ENCODE measurements at regions not wholly inside any gene's neighbourhood (a gene's known extent, or its start where the extent isn't known, plus 50 kb on each side); places are given as distances from the start of the nearest gene placed in this dataset.

DNA sequence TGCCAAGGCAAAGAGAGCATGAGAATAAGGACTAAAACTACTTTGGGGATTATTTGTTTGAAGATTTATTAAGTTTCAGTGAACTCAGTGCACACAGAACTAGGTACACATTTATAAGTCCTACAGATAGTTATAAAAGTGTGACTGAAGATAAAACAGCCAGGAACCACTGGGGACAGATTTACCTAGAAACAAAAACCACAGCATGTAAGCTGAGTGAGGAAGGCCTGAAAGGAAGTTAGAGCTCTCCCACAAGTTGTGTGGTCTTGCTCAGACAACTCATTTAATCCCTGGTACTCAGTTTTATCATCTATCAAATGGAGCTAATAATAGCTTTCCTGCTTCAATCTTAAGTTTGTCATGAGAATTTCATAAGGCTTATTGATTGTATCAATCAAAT lies 311.2 kb upstream of the FAT3 start:
- TF ChIP-seq, protein P1, sequence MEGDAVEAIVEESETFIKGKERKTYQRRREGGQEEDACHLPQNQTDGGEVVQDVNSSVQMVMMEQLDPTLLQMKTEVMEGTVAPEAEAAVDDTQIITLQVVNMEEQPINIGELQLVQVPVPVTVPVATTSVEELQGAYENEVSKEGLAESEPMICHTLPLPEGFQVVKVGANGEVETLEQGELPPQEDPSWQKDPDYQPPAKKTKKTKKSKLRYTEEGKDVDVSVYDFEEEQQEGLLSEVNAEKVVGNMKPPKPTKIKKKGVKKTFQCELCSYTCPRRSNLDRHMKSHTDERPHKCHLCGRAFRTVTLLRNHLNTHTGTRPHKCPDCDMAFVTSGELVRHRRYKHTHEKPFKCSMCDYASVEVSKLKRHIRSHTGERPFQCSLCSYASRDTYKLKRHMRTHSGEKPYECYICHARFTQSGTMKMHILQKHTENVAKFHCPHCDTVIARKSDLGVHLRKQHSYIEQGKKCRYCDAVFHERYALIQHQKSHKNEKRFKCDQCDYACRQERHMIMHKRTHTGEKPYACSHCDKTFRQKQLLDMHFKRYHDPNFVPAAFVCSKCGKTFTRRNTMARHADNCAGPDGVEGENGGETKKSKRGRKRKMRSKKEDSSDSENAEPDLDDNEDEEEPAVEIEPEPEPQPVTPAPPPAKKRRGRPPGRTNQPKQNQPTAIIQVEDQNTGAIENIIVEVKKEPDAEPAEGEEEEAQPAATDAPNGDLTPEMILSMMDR (IDR thresholded peaks at IDR 0.05) = no peak
- TF ChIP-seq POLR2A (IDR thresholded peaks at IDR 0.05) = no peak

All from ovary (tissue), 3 donors.